GM21619 (cell line): ENCODE measurements at regions not wholly inside any gene's neighbourhood (a gene's known extent, or its start where the extent isn't known, plus 50 kb on each side); places are given as distances from the start of the nearest gene placed in this dataset.
"Not testable (repeated sequence)": the region's sequence is repeated elsewhere in the genome, so short reads cannot be mapped to it uniquely, and the experiment has no call there.

Experiments used
- ATAC-seq: cut with Tn5 transposase; IDR thresholded peaks from one replicate; pipeline ENCODE4 v1.9.1; 2021; ENCODE audit not compliant: unreplicated experiment

DNA sequence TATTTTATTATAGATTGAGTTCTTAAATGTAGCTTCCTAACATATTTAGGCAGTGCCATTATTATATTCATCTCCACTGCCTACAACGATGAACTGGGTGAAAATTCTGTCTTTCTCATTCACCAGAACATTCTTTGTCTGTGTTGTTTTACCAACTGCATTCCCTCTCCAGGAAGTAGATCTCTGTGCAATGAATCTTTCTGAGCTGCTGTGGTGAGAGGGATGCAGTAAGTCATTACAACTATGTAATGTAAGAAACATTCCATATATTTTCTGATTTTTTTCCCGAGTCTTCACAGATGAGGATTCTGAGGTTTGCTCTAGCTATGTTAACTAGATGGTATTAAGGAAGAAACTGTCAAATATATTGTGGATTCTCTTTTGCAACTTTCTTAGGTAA, 811.9 kb upstream of the PCDH7 start:
- no peak for ATAC-seq

DNA sequence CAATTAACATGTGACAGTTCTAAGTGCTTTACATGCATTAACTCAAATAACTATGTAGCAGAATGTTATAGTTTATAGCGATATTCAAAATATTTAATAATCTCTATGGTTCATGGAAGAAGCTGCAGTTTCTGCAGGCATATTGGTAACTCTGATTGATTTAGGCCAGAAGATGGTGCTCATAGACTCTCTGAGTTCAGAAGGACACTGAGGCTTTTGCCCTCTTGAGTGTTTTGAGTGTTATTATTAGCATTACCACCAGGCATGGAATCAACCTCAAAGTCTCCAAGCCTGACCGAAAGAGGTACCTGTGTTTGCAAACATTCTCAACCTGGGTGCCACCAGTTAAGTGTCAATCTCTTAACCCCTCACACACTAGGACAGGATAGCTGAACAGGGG, 792.3 kb upstream of the PCDH7 start:
- no peak for ATAC-seq

DNA sequence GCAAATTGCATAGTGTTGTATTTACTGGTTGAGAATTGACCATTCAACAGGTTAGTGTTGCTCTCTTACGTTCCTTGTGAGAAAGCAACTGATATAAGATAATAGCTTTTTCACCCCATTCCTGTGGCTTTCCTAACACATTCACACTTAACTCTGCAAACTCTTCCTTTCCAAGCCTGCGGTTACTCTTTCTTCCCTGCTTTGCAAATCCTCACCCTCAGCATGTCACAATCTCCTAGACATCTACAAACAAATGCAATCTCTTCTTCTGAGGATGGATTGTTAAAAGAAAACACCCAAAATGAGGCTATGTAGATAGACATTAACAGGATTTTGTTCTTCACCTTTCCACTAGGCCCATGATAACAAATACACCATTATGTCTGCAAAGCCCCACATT, 771.7 kb upstream of the PCDH7 start:
- no peak for ATAC-seq

- ATAC-seq, result no peak
Observed at GRCh38 chr4:29948858-29949257, 771.3 kb upstream of the PCDH7 start.

DNA sequence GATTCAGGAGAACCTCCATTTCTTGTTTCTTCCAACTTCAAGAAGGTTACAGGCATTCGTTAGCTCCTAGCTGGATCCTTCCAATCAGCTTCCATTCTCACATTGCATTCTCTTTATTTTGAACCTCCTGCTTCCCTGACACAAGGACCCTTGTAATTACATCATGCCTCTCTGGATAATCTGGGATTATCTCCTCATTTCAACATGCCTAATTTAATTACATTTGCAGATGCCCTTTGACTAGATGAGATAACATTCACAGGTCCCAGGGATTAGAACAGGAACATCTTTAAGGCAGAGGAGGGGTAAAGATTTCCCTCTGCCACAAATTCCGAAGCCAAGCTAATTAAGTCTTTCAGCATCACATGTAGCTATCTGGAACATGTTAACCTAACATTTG, 753.8 kb upstream of the PCDH7 start:
- no peak for ATAC-seq

GRCh38 chr4:29970626-29971025, 749.5 kb upstream of the PCDH7 start:
- no peak for ATAC-seq

- ATAC-seq, result no peak
Observed at GRCh38 chr4:29972121-29972520, 748.0 kb upstream of the PCDH7 start.

GRCh38 chr4:29983890-29984289, 736.3 kb upstream of the PCDH7 start:
- no peak for ATAC-seq

DNA sequence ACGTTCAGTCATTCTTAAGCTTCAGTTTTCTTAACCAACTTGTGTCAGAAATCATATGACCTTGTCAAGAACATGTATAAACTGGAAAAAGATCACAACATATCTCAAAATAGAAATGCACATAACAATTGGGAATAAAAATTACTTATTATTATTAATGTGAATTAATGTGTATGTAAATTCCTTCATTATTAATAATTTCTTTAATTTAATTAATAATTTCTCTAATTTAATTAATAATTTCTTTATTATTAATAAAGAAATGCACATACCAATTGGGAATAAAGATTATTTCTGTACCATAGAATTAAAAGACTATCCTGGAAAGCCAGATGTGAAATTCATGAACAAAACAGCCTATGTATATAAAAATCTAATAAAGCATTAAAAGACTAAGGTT, 718.5 kb upstream of the PCDH7 start:
- no peak for ATAC-seq

GRCh38 chr4:30002341-30002740, 717.8 kb upstream of the PCDH7 start:
- no peak for ATAC-seq

DNA sequence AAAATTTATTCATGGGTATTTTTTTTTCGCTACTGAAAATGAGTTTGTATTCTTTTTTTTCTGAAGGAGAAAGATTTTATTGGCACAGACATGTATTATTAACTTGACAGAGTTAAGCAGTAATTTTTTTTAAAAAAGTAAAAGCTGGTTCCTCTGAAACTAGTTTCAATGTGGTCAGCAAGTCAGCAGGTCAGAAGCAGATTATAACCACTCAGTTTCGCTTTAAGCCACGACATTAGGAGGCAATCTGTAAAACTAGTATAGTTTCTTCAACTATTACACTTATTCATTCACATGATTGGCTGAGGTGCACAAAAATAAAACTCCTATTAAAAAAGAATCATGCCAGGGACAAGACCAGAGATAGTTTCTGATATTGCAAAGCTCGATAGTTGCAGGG, 714.2 kb upstream of the PCDH7 start:
- ATAC-seq, result no peak

DNA sequence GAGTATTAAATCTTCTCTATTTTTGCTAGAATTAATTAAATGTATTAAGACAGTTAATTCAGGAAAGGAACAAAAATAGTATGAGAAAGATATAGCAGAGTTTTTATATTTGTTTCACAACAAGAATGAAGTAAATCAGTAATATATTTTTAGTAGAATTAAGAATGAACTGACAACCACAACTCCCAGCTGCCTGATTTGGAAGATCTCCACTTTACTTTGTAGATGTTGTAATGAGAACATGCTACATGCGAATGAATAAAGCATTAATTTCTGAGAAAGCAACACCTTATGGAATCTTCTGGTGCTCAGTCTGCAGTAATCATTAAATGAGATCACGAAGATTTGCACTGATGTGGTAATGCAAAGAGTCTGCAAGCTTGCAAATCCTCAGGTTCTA, 695.6 kb upstream of the PCDH7 start:
- no peak for ATAC-seq

DNA sequence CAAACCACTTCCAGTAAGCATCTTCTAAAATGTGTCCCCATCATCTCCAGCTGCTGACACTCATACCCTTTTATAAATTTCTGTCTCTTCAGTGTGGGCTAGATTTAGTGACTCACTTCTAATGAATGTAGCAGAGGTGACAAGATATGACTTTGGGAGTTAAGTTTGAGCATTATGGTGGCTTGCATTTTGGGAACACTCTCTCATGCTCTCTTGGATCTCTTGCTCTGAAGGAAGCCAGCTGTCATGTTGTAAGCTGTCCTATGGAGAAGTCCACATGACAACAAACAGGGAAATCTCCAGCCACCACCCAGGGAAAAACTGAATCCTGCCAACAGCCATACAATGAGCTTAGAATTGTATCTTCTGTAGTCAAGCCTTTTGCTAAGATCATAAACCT, 691.3 kb upstream of the PCDH7 start:
- no peak for ATAC-seq

GRCh38 chr4:30056016-30056766, 664.0 kb upstream of the PCDH7 start:
- no peak for ATAC-seq

DNA sequence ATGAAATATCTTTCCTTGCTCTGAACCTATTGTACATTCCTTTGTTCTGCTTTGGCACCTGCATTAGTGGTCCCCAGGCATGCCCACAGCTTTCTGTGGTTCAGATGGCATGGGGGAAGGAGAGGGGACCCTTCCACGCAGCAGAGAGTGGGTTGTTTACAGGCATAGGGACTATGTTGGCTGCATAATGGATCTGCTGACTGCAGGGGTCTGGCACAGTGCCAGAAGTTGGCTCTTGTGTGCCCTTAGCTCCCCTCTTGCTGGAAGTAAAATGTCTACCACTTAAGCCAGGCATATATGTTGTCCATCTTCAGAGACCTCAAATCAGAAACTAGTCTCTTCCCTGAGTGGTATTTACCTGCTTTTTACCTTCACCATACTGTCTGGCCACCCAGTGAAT, 651.9 kb upstream of the PCDH7 start:
- ATAC-seq, result no peak

DNA sequence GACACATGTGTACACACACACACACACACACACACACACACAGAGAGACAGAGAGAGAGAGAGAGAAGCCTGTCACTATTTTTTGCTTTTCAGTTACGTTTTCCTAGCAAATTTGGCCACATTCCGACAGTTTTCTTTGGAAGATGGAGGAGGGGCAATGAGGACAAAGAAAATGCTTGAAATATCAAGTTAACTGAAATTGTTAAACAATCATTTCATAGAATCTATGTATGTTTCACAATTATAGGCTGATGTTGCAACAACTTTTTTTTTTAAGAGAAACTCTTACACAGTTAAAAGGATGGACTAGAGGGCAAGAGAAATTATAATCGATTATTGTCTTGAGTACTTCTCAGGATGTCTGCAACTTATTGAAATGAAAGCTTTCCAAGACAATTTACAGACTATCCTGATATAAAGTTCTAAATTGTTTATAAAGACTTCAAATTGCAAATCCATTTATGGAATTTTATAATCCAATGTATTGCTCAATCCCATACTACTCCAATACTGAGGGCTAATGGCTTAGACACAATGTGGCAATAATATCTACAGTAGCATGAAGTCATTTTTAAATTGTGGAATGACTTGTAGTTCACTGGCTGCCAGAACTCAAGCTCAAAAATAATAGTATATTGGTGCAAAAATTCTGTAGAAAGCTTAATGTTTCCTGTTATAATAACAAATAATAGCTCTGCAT, 647.0 kb upstream of the PCDH7 start:
- ATAC-seq, result no peak

DNA sequence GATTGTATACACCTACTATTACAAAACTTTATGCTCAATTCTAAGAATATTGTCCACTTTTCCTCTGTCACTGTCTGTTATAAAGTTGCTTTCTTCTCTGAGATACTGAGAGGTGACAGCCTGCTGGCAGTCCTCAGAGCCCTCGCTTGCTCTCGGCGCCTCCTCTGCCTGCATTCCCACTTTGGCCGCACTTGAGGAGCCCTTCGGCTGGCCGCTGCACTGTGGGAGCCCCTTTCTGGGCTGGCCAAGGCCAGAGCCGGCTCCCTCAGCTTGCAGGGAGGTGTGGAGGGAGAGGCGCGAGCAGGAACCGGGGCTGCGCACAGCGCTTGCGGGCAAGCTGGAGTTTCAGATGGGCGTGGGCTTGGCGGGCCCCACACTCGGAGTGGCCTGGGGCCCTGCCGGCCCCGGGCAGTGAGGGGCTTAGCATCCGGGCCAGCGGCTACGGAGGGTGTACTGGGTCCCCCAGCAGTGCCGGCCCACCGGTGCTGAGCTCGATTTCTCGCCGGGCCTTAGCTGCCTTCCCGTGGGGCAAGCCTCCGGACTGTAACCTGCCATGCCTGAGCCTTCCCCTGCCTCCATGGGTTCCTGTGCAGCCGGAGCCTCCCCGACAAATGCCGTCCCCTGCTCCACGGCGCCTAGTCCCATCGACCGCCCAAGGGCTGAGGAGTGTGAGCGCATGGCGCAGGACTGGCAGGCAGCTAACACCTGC, 627.6 kb upstream of the PCDH7 start:
- not testable (repeated sequence) for ATAC-seq

DNA sequence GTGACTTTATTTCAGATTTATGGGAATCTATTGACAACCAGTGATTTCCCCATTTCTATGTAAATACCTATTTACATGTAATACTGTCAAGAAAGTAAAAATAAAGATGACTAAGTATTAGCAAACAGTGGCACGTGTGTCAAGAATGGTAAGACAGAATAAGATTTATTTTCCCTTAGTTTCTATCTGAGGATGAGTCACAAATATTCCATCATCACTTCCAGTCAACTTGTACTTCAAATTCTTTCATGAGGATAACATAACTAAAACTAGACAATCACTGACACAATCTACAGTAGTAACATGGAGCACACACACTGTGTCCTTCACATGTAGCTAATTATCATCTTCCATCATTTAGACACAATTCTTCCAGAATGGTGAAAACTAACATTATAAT, 625.3 kb upstream of the PCDH7 start:
- ATAC-seq, result no peak

DNA sequence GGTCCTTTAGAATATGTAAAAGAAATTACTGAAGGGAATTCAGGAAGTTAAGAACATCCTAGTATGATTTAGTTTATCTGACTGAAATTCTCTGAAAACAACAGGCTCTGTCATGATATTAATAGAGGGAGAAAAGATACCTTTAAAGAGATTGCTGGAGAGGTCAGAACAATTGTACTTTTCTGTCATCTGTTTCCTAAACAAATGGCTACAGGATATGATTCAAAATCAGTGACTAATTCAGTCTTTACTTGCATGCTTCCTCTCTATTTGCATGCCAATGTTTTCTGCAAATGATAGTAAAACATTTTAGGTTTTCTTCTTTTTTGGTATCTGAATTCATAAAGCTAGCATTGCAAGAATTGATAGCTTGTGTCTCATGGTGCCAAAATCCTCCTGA, 616.7 kb upstream of the PCDH7 start:
- no peak for ATAC-seq

GRCh38 chr4:30116401-30116800, 603.8 kb upstream of the PCDH7 start:
- no peak for ATAC-seq

GRCh38 chr4:30117433-30117832, 602.7 kb upstream of the PCDH7 start:
- no peak for ATAC-seq

- ATAC-seq, result no peak
Observed at GRCh38 chr4:30122711-30123110, 597.5 kb upstream of the PCDH7 start.
